Mucosa of descending colon (tissue), 3 donors: ENCODE measurements at regions not wholly inside any gene's neighbourhood (a gene's known extent, or its start where the extent isn't known, plus 50 kb on each side); places are given as distances from the start of the nearest gene placed in this dataset.

Source experiments
- ATAC-seq: fragments of 200-7000 bp; cut with Tn5 transposase; one replicate; pipeline ENCODE4 v1.9.1; 2020; ENCODE audit warnings: mild to moderate bottlenecking, moderate library complexity
- DNase-seq, 3 donors: peaks; one replicate each; pipeline ENCODE4 v3.0.0-alpha.2; 2020
- H3K36me3 ChIP-seq: fragments of 200-600 bp; one replicate; pipeline ENCODE4 v1.8.0; 2021; ENCODE audit warnings: low read depth, mild to moderate bottlenecking
- H3K4me1 ChIP-seq: fragments of 200-600 bp; one replicate; pipeline ENCODE4 v1.8.0; 2021; ENCODE audit warnings: low read depth, mild to moderate bottlenecking
- H3K4me3 ChIP-seq: fragments of 200-600 bp; one replicate; pipeline ENCODE4 v1.8.0; 2021; ENCODE audit warnings: mild to moderate bottlenecking
- H3K9me3 ChIP-seq: fragments of 200-600 bp; one replicate; pipeline ENCODE4 v1.8.0; 2021; ENCODE audit warnings: mild to moderate bottlenecking
- intact Hi-C, 2 donors: fragments of 100-400 bp; cut with DNase I in 1 of 2; cut with micrococcal nuclease in 1 of 2; formaldehyde crosslinking; loops; one replicate each; pipeline versions ENCODE4 v1.11.0 to v1.11.1; 2022; cut with DNase I, micrococcal nuclease
- TF ChIP-seq, protein P1 (sequence below): fragments of 200-600 bp; IDR thresholded peaks from one replicate; pipeline ENCODE4 v1.8.0; 2022; ENCODE audit warnings: antibody characterized with exemption, mild to moderate bottlenecking
- donor health status: DM: no; HTN: no; CAD: no; lungs with moderate emphysema.
- donor health status: DM: no; HTN: no; CAD: no.
- donor health status: DM: no; HTN: yes; CAD: no.

DNA sequence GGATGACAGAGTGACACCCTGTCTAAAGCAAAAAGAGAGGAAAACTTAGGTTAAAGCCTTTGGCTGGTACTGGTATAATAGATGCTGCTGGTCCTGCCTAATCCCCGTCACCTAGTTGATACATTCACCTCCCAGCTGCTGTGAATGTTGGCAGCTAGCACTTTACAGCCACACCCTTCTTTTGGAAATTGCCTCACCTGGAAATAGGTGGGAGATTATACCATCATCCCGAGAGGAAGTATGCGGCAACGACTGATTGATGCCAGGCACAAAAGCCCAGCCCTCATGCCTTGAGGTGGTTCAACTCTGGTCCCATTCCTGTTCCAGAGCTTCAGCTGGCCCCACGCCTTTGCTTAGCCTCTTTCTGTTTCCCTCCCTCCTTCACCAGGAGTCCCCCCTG is 53.2 kb upstream of the SIAH1 start:
- DNase-seq (no peak), ATAC-seq (no peak)
- intact Hi-C loops, result no loop called here
- H3K4me1 ChIP-seq, result no peaks in the 10 kb centered on the region
- no peak overlapping the region for H3K4me3 ChIP-seq
- H3K36me3 ChIP-seq, result no peaks in the 10 kb centered on the region
- H3K9me3 ChIP-seq, result no peaks in the 10 kb centered on the region
- TF ChIP-seq, protein P1, sequence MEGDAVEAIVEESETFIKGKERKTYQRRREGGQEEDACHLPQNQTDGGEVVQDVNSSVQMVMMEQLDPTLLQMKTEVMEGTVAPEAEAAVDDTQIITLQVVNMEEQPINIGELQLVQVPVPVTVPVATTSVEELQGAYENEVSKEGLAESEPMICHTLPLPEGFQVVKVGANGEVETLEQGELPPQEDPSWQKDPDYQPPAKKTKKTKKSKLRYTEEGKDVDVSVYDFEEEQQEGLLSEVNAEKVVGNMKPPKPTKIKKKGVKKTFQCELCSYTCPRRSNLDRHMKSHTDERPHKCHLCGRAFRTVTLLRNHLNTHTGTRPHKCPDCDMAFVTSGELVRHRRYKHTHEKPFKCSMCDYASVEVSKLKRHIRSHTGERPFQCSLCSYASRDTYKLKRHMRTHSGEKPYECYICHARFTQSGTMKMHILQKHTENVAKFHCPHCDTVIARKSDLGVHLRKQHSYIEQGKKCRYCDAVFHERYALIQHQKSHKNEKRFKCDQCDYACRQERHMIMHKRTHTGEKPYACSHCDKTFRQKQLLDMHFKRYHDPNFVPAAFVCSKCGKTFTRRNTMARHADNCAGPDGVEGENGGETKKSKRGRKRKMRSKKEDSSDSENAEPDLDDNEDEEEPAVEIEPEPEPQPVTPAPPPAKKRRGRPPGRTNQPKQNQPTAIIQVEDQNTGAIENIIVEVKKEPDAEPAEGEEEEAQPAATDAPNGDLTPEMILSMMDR, result no peak

DNA sequence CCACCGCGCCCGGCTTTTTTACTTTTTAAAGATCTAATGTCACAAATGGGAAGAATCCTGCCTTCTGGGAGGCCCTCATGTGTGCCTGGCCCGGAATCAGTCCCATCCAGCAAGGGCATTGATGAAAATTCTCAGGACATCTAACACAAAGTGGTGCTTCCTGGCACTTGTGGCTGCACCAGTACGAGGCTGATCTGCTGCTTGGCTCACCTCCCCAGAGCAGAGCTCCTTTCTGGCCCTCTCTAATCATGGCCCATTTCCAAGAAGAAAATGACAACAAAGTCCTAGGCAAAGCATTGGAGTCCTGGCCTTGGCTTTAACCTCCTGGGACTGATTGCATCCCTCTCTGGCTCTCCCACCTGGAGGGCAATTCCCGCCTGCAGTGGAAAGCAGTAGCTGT is 50.7 kb upstream of the SIAH1 start:
- TF ChIP-seq, protein P1, result no peak
- DNase-seq (no peak), ATAC-seq (no peak)
- no peak overlapping the region for H3K4me3 ChIP-seq
- H3K9me3 ChIP-seq, result no peaks in the 10 kb centered on the region
- H3K4me1 ChIP-seq, result peaks cover 2% of the 10 kb centered on the region
- intact Hi-C loops, result no loop called here
- no peaks in the 10 kb centered on the region for H3K36me3 ChIP-seq

DNA sequence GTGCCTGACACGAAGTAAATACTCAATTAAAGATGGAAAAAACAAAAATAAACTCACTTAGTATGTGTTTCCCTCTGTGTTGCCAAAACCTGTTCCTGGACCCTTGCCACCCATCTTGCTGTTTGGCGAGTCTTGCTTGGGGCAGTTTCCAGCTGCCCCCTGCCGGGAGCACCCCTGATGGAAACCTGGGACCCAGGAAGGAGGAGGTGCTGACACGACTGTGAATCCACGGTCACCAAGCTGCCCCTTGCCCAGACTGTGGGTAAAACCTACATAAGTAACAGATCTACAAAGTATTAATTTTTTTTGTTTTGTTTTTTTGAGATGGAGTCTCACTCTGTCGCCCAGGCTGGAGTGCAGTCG is 50.1 kb upstream of the SIAH1 start:
- Histone ChIP-seq H3K36me3 (no peaks in the 10 kb centered on the region), H3K4me1 (peaks cover 2% of the 10 kb centered on the region), H3K9me3 (no peaks in the 10 kb centered on the region), H3K4me3 (no peak overlapping the region)
- ATAC-seq, result no peak
- intact Hi-C loops, result no loop called here
- TF ChIP-seq, protein P1, result no peak
- no peak for DNase-seq
